ENCODE measurements at regions not wholly inside any gene's neighbourhood (a gene's known extent, or its start where the extent isn't known, plus 50 kb on each side); places are given as distances from the start of the nearest gene placed in this dataset.
A peak's percentile ranks its signal among the peaks of the same experiment; 100 is the strongest.

GRCh38 chr3:90092994-90093393 is 985.6 kb downstream of the EPHA3 start:
- H3K36me3 ChIP-seq: no peaks in the 10 kb centered on the region
- TF ChIP-seq CTCF (IDR thresholded peaks at IDR 0.05): peak in 3 of 4 experiments; percentile 18 to 52 (median 25)
- no peak for TF ChIP-seq EP300 (IDR thresholded peaks at IDR 0.05)
- WGBS, 2 donors (ENCODE audit: low coverage in 1 of 2): 58 to 76% methylated on average over 1 of the region's 1 CpG
- no peaks in the 10 kb centered on the region for H3K9me3 ChIP-seq
- no peaks in the 10 kb centered on the region for H3K27me3 ChIP-seq
- no peak for ATAC-seq
- no peak overlapping the region for H3K27ac ChIP-seq
- peaks cover 0 to 6% (median 2%) of the 10 kb centered on the region in 3 donors for H3K4me1 ChIP-seq
- no peak overlapping the region for H3K4me3 ChIP-seq

DNA sequence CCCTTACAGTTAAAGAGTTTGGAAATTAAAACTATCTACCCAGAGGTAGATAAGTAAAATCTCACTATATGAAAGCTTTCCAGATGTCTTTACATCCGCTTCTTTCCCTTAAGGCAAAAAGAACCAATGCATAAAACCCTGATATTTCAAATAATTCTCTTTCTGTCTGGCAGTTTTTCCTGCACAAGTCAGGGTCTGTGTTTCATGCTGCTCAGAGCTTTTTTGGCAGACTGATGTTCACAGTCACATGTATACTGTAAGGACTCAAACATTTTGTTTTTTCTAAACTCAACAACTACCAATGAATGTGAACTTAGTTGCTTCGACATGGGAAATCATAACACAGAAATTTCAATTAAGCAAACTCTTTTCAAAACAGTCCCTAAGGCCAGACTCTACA is 988.4 kb downstream of the EPHA3 start:
- 64 to 66% methylated on average over 2 of the region's 2 CpGs for WGBS, 2 donors (ENCODE audit: low coverage in 1 of 2)
- no peaks in the 10 kb centered on the region for H3K9me3 ChIP-seq
- H3K36me3 ChIP-seq: no peaks in the 10 kb centered on the region
- no peak for TF ChIP-seq CTCF (IDR thresholded peaks at IDR 0.05)
- TF ChIP-seq EP300 (IDR thresholded peaks at IDR 0.05): no peak
- TF ChIP-seq POLR2AphosphoS5 (IDR thresholded peaks at IDR 0.05): no peak
- no peak for TF ChIP-seq POLR2A (IDR thresholded peaks at IDR 0.05)
- no peaks in the 10 kb centered on the region for H3K27me3 ChIP-seq
- no peak overlapping the region for H3K4me3 ChIP-seq
- ATAC-seq: no peak
- peaks cover 0 to 6% (median 2%) of the 10 kb centered on the region in 3 donors for H3K4me1 ChIP-seq
- H3K27ac ChIP-seq: no peak overlapping the region

DNA sequence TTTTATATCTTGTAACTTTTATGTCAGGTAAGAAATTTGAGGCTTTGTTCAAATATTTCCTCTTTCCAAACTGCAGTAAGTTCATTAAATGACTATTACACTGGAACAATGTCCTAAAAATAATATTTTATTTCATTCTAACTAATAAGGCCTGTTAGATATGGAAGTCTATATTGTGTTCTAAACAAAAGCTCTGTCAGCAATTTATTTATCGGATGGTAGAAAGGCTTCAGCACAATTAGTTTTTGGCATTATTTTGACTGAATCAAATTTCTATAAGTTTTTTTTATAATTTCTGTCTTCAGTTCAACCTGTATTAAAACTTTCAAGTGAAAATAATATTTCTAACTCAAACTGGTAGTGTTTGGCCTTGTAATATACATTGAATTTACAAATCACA is 992.1 kb downstream of the EPHA3 start:
- Histone ChIP-seq H3K4me3 (no peak overlapping the region), H3K9me3 (no peaks in the 10 kb centered on the region), H3K27me3 (no peaks in the 10 kb centered on the region), H3K27ac (no peak overlapping the region), H3K36me3 (no peaks in the 10 kb centered on the region), H3K4me1 (no peaks in the 10 kb centered on the region)
- ATAC-seq: no peak
- TF ChIP-seq EP300 (IDR thresholded peaks at IDR 0.05) (no peak), POLR2A (IDR thresholded peaks at IDR 0.05) (no peak), POLR2AphosphoS5 (IDR thresholded peaks at IDR 0.05) (no peak), CTCF (IDR thresholded peaks at IDR 0.05) (no peak)
- WGBS, 2 donors (ENCODE audit: low coverage in 1 of 2): 89 to 92% methylated on average over 1 of the region's 1 CpG

DNA sequence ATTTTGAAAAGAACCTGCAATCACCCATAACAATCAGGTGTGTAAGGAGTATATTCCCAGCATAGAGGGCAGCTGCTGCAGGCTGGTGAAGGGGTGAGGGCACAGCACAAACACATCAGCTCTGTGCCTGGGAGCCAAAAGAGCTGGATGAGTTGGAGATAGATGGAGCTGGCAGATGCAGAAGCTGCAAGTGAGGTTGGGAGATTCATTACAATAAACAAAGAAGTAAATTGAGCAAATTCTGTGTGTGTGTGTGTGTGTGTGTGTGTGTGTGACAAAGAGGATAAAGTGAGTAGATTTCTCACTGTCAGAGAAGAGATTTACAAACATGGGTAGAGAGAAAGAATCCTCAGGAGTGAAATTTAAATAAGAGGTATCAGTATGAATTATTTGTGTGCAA is 994.7 kb downstream of the EPHA3 start:
- Histone ChIP-seq H3K36me3 (no peaks in the 10 kb centered on the region), H3K27ac (no peak overlapping the region), H3K4me3 (no peak overlapping the region), H3K27me3 (no peaks in the 10 kb centered on the region), H3K9me3 (peaks cover 0 to 5% (median 0%) of the 10 kb centered on the region in 3 donors), H3K4me1 (no peaks in the 10 kb centered on the region)
- TF ChIP-seq EP300 (IDR thresholded peaks at IDR 0.05) (no peak), POLR2AphosphoS5 (IDR thresholded peaks at IDR 0.05) (no peak), CTCF (IDR thresholded peaks at IDR 0.05) (no peak), POLR2A (IDR thresholded peaks at IDR 0.05) (no peak)
- no peak for ATAC-seq

GRCh38 chr3:90121326-90121725 is 1013.9 kb downstream of the EPHA3 start:
- Histone ChIP-seq H3K9me3 (peaks cover 0 to 5% (median 0%) of the 10 kb centered on the region in 3 donors), H3K27me3 (no peaks in the 10 kb centered on the region), H3K4me1 (no peaks in the 10 kb centered on the region), H3K27ac (no peak overlapping the region), H3K36me3 (no peaks in the 10 kb centered on the region), H3K4me3 (no peak overlapping the region)
- ATAC-seq: no peak
- TF ChIP-seq POLR2AphosphoS5 (IDR thresholded peaks at IDR 0.05): no peak
- no peak for TF ChIP-seq EP300 (IDR thresholded peaks at IDR 0.05)
- TF ChIP-seq CTCF (IDR thresholded peaks at IDR 0.05): no peak
- no peak for TF ChIP-seq POLR2A (IDR thresholded peaks at IDR 0.05)
- 31 to 57% methylated on average over 5 of the region's 5 CpGs for WGBS, 2 donors (ENCODE audit: low coverage in 1 of 2)

Data from gastroesophageal sphincter (tissue), 4 donors.